ENCODE measurements at regions not wholly inside any gene's neighbourhood (a gene's known extent, or its start where the extent isn't known, plus 50 kb on each side); places are given as distances from the start of the nearest gene placed in this dataset.

DNA sequence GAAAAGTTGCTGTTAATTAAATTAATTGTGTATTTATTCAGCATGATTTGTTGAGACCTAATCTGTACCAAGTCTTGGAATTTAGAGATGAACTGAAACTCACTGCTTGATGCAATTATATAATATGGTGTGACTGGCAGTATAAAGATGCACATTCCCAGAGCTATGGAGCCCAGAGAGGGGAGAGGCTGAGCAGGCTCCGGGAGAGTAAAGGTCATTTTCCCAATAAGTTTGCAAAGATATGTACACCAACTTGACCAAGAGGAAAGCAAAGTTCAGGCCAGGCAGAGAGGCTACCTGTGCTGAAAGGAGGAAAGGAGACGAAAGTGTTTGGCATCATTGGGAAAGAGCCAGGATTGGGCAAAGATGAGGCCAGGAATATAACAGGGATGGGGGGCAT, 271.7 kb upstream of the KLF4 start:
- DNase-seq (ENCODE audit: low read depth in 4 of 4, low spot score in 3 of 4): no peak

GRCh38 chr9:107760469-107761242, 271.1 kb upstream of the KLF4 start:
- no peak for DNase-seq (ENCODE audit: low read depth in 4 of 4, low spot score in 3 of 4)

GRCh38 chr9:107759823-107760166, 270.2 kb upstream of the KLF4 start:
- DNase-seq (ENCODE audit: low read depth in 4 of 4, low spot score in 3 of 4): no peak

- no peak for DNase-seq (ENCODE audit: low read depth in 4 of 4, low spot score in 3 of 4)
Observed at GRCh38 chr9:107759009-107759822, 269.6 kb upstream of the KLF4 start.

GRCh38 chr9:107756091-107756490, 266.5 kb upstream of the KLF4 start:
- no peak for DNase-seq (ENCODE audit: low read depth in 4 of 4, low spot score in 3 of 4)

- DNase-seq (ENCODE audit: low read depth in 4 of 4, low spot score in 3 of 4): no peak
Observed at GRCh38 chr9:107755246-107755645, 265.7 kb upstream of the KLF4 start.

GRCh38 chr9:107751567-107752210, 262.1 kb upstream of the KLF4 start:
- DNase-seq (ENCODE audit: low read depth in 4 of 4, low spot score in 3 of 4): no peak

GRCh38 chr9:107750741-107751566, 261.4 kb upstream of the KLF4 start:
- no peak for DNase-seq (ENCODE audit: low read depth in 4 of 4, low spot score in 3 of 4)

GRCh38 chr9:107749787-107750444, 260.3 kb upstream of the KLF4 start:
- no peak for DNase-seq (ENCODE audit: low read depth in 4 of 4, low spot score in 3 of 4)

DNA sequence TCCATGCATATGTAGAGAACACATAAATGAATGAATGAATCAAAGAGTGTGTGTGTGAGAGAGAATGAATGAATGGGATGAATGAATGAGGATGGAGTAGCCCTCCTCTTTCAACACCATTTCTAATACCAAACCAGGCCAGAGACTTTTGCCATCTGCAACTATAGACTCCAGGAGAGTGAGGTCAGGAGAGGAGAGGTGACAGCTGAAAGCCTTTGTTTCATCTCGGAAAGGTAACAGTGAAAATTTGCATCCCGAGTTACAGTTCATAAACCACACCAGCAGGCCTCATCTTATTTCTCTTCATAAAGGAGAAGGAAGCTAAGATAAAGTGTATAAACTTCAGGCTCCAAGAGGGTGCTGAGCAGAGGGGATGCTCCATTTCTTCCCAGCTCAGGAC, 255.3 kb upstream of the KLF4 start:
- DNase-seq (ENCODE audit: low read depth in 4 of 4, low spot score in 3 of 4): no peak

GRCh38 chr9:107742531-107743309, 253.2 kb upstream of the KLF4 start:
- DNase-seq (ENCODE audit: low read depth in 4 of 4, low spot score in 3 of 4): no peak

DNA sequence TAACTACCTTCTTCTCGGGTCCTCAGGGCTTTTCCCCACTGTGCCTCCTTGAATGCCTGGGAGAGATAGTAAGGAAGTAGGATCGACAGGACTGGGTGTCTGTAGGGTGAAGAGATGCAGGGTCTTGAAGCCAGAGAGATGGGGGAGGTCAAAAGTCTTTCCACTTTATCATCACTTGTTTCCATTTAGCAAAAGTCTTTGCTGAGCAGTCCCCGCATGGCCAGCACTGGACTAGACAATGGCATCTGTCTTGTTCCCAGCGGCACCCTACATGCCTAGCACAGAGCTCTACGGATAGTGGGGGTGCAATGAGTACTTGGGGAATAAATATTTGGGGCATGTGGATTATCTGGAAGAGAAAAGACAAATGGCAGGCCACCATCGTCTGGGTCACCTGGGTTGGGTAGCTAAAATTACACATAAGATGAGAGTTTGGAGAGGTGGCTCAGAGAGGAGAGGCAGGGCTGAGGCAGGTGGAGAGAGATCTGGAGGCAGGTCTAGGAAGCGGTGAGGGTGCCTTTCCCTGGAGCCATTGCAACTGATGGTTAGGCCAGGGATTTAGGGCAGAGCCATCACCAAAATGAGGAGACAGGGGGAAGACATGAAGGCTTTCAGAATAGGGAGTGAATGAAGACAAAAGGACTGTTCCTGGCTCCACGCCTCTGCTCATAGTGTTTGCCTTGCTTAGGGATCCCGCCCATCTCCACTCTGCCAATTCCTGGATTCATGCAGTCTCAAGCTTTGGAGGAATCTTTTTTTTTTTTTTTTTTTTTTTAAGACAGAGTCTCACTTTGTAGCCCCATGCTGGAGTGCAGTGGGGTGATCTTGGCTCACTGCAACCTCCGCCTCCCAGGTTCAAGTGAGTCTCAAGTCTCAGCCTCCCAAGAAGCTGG, 250.8 kb upstream of the KLF4 start:
- DNase-seq (ENCODE audit: low read depth in 4 of 4, low spot score in 3 of 4): no peak

- DNase-seq (ENCODE audit: low read depth in 4 of 4, low spot score in 3 of 4): no peak
Observed at GRCh38 chr9:107739601-107740082, 250.1 kb upstream of the KLF4 start.

- no peak for DNase-seq (ENCODE audit: low read depth in 4 of 4, low spot score in 3 of 4)
Observed at GRCh38 chr9:107738789-107739188, 249.2 kb upstream of the KLF4 start.

GRCh38 chr9:107737987-107738743, 248.6 kb upstream of the KLF4 start:
- DNase-seq (ENCODE audit: low read depth in 4 of 4, low spot score in 3 of 4): no peak

- no peak for DNase-seq (ENCODE audit: low read depth in 4 of 4, low spot score in 3 of 4)
Observed at GRCh38 chr9:107737610-107737986, 248.0 kb upstream of the KLF4 start.

- no peak for DNase-seq (ENCODE audit: low read depth in 4 of 4, low spot score in 3 of 4)
Observed at GRCh38 chr9:107735821-107736220, 246.3 kb upstream of the KLF4 start.

Data from left renal pelvis (tissue), 4 donors.